ENCODE measurements at regions not wholly inside any gene's neighbourhood (a gene's known extent, or its start where the extent isn't known, plus 50 kb on each side); places are given as distances from the start of the nearest gene placed in this dataset.
A peak's percentile ranks its signal among the peaks of the same experiment; 100 is the strongest.

GRCh38 chr12:24603371-24603770 lies 345.5 kb downstream of the BCAT1 start:
- DNase-seq (ENCODE audit: low read depth) = no peak
- ChIA-PET CTCF (interaction anchor here (1.2 kb wide), 1 partner anchor 12 kb away, joined by 3 read pairs; no protein-coding TSS in a partner anchor), POLR2A (no interaction called here)

DNA sequence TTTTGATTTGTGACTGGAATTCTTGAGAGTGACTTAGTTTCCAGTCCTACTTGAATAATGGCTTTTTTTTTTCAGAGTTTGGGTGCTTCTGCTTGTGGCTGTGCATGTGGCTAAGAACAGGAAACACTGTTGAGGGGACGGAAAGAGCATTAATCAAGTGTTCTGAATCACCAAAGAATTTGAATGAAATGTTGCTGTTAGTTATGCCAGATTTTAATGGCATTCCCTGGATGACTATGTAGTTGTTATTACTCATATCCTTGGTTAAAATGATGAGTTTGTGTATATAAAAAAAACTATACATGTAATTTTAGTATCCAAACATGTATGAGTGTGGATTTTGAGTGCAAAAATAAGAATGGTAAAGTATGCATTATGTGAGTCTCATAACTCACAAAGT lies 347.9 kb downstream of the BCAT1 start:
- Histone ChIP-seq H3K4me3 (ENCODE audit: low read depth, low read length) (no peak overlapping the region), H3K36me3 (ENCODE audit: control insufficient read depth, insufficient read depth, low read length) (no peaks in the 10 kb centered on the region), H3K27me3 (ENCODE audit: control insufficient read depth, insufficient read depth, low read length) (no peaks in the 10 kb centered on the region)
- CTCF ChIA-PET = no interaction called here
- DNase-seq (ENCODE audit: low read depth) = peak; percentile 58
- POLR2A ChIA-PET = no interaction called here
- no peak for TF ChIP-seq CTCF (IDR thresholded peaks at IDR 0.05; ENCODE audit: insufficient read depth, low read depth, low read length)

More at GRCh38 chr12:24603371-24603770, 345.5 kb downstream of the BCAT1 start:
- no peaks in the 10 kb centered on the region for H3K27me3 ChIP-seq (ENCODE audit: control insufficient read depth, insufficient read depth, low read length)
- no peak for TF ChIP-seq CTCF (IDR thresholded peaks at IDR 0.05; ENCODE audit: insufficient read depth, low read depth, low read length)
- no peak overlapping the region for H3K4me3 ChIP-seq (ENCODE audit: low read depth, low read length)
- no peaks in the 10 kb centered on the region for H3K36me3 ChIP-seq (ENCODE audit: control insufficient read depth, insufficient read depth, low read length)

GRCh38 chr12:24600551-24600950 lies 348.4 kb downstream of the BCAT1 start:
- DNase-seq (ENCODE audit: low read depth) = no peak
- H3K36me3 ChIP-seq (ENCODE audit: control insufficient read depth, insufficient read depth, low read length) = no peaks in the 10 kb centered on the region
- POLR2A ChIA-PET = no interaction called here
- no peak overlapping the region for H3K4me3 ChIP-seq (ENCODE audit: low read depth, low read length)
- CTCF ChIA-PET = interaction anchor here (0.7 kb wide), 1 partner anchor 307 kb away, joined by 3 read pairs; no protein-coding TSS in a partner anchor
- no peaks in the 10 kb centered on the region for H3K27me3 ChIP-seq (ENCODE audit: control insufficient read depth, insufficient read depth, low read length)
- TF ChIP-seq CTCF (IDR thresholded peaks at IDR 0.05; ENCODE audit: insufficient read depth, low read depth, low read length) = no peak

- CTCF ChIA-PET = no interaction called here
These were observed 349.2 kb downstream of the BCAT1 start for GRCh38 chr12:24599736-24600135.

DNA sequence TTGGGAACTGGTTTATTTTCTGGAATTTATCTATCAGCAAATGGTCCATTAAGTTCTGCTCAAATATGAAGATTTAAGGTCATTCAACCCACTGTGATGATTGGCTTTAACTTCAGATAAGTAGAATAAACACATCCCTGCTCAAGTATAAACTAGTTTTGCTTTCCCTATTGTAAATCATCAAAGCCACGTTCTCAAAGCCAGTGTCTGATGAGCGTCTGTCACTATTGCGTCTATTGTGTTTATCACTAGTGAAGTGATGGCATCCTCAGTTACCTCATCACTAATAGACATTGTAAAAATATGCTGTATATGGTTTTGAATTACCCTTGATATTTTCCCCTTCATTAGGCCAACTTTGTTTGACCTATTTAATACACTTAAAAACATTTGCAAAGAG lies 351.3 kb downstream of the BCAT1 start:
- ChIA-PET CTCF (no interaction called here), POLR2A (no interaction called here)
- Histone ChIP-seq H3K4me3 (ENCODE audit: low read depth, low read length) (no peak overlapping the region), H3K36me3 (ENCODE audit: control insufficient read depth, insufficient read depth, low read length) (no peaks in the 10 kb centered on the region), H3K27me3 (ENCODE audit: control insufficient read depth, insufficient read depth, low read length) (no peaks in the 10 kb centered on the region)
- TF ChIP-seq CTCF (IDR thresholded peaks at IDR 0.05; ENCODE audit: insufficient read depth, low read depth, low read length) = no peak
- DNase-seq (ENCODE audit: low read depth) = no peak

More at GRCh38 chr12:24599736-24600135, 349.2 kb downstream of the BCAT1 start:
- POLR2A ChIA-PET = no interaction called here
- Histone ChIP-seq H3K4me3 (ENCODE audit: low read depth, low read length) (no peak overlapping the region), H3K36me3 (ENCODE audit: control insufficient read depth, insufficient read depth, low read length) (no peaks in the 10 kb centered on the region), H3K27me3 (ENCODE audit: control insufficient read depth, insufficient read depth, low read length) (no peaks in the 10 kb centered on the region)
- DNase-seq (ENCODE audit: low read depth) = no peak
- no peak for TF ChIP-seq CTCF (IDR thresholded peaks at IDR 0.05; ENCODE audit: insufficient read depth, low read depth, low read length)
